Smooth muscle cell (in vitro differentiated cells): ENCODE measurements at regions not wholly inside any gene's neighbourhood (a gene's known extent, or its start where the extent isn't known, plus 50 kb on each side); places are given as distances from the start of the nearest gene placed in this dataset.

Experiments
- DNase-seq: peaks from one replicate; lab custom pipeline; 2025; ENCODE audit not compliant: unreplicated experiment; lab: John Stamatoyannopoulos, UW
- H2AFZ ChIP-seq: fragments of 200-600 bp; sonication (generic); 2 replicates; pipeline ENCODE4 v1.6.0; 2016; ENCODE audit warnings: antibody characterized with exemption, low read depth, mild to moderate bottlenecking
- H3F3A ChIP-seq: fragments of 200-600 bp; sonication (generic); 2 replicates; pipeline ENCODE4 v1.6.0; 2017; ENCODE audit warnings: antibody characterized with exemption, low read depth
- H3K27ac ChIP-seq: fragments of 200-600 bp; sonication (generic); 2 replicates; pipeline ENCODE4 v1.5.1; 2016; ENCODE audit warnings: low read depth, mild to moderate bottlenecking
- H3K27me3 ChIP-seq: fragments of 200-600 bp; sonication (generic); 2 replicates; pipeline ENCODE4 v1.6.1; 2016; ENCODE audit warnings: low read depth, mild to moderate bottlenecking
- H3K36me3 ChIP-seq: fragments of 200-600 bp; sonication (generic); 2 replicates; pipeline ENCODE4 v1.5.1; 2016; ENCODE audit warnings: low read depth
- H3K4me1 ChIP-seq: fragments of 200-600 bp; sonication (generic); 2 replicates; pipeline ENCODE4 v1.5.1; 2016; ENCODE audit warnings: low read depth
- H3K4me2 ChIP-seq: fragments of 200-600 bp; sonication (generic); 2 replicates; pipeline ENCODE4 v1.6.0; 2016; ENCODE audit warnings: mild to moderate bottlenecking
- H3K4me3 ChIP-seq: fragments of 200-600 bp; sonication (generic); 2 replicates; pipeline ENCODE4 v1.5.1; 2016; ENCODE audit warnings: mild to moderate bottlenecking
- H3K79me2 ChIP-seq: fragments of 200-600 bp; sonication (generic); 2 replicates; pipeline ENCODE4 v1.6.0; 2016; ENCODE audit warnings: low read depth, mild to moderate bottlenecking
- H3K9ac ChIP-seq: fragments of 200-600 bp; sonication (generic); 2 replicates; pipeline ENCODE4 v1.6.0; 2016; ENCODE audit warnings: low read depth
- H3K9me3 ChIP-seq: fragments of 200-600 bp; sonication (generic); replicated peaks from 2 replicates; pipeline ENCODE4 v1.5.1; 2016; ENCODE audit warnings: low read depth
- H4K20me1 ChIP-seq: fragments of 200-600 bp; sonication (generic); 2 replicates; pipeline ENCODE4 v1.6.0; 2016; ENCODE audit warnings: low read depth
- CTCF ChIP-seq: fragments of 200-600 bp; sonication (generic); IDR thresholded peaks from 2 replicates; pipeline ENCODE4 v1.5.1; 2017; ENCODE audit warnings: borderline replicate concordance, mild to moderate bottlenecking, antibody characterized with exemption; ENCODE audit not compliant: insufficient read depth, poor library complexity, severe bottlenecking
- WGBS: methylation state at CpG from one replicate; pipeline ENCODE4 v1.1.7; 2016; ENCODE audit warnings: low lambda C conversion rate; 5-methylcytosine and 5-hydroxymethylcytosine counted together

DNA sequence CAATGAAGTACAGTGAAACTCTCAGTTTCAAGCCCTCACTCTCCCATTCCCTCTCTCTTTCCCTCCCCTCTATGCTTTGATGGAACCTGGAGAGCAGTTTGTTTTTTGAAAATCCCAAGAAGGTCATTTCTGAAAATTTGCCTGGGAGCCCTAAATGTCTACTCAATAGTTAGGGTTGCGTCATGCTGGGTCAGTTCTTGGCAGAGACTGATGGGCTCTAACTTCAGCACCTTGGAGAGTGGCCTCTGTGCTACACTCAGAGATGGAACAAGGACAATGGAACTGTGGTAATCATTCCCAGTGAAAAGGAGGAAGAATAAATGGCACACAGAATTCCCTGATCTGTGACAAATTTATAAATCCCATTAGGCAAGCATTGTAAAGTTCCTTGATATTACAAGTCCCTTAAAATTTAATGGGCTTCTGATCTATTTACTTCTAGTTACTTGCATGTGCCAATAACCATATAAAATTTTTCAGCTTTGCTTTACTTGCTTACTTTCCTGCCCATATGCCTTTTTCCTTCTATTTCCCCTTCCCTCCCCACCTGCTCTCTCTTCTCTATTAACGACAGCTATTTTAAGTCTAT is 182.9 kb upstream of the KCND3 start:
- Histone ChIP-seq H3K9ac (no peak overlapping the region), H3K27me3 (no peaks in the 10 kb centered on the region), H3K4me1 (no peaks in the 10 kb centered on the region), H3K4me3 (no peak overlapping the region), H3K27ac (no peak overlapping the region), H3K4me2 (no peak overlapping the region), H3F3A (no peaks in the 10 kb centered on the region), H4K20me1 (no peaks in the 10 kb centered on the region), H3K9me3 (no peaks in the 10 kb centered on the region), H2AFZ (no peak overlapping the region), H3K36me3 (no peaks in the 10 kb centered on the region), H3K79me2 (no peaks in the 10 kb centered on the region)
- no peak for DNase-seq
- 44% methylated on average over 2 of the region's 2 CpGs for WGBS
- no peak for TF ChIP-seq CTCF

GRCh38 chr1:112177314-112177713 is 187.8 kb upstream of the KCND3 start:
- no peak for DNase-seq
- H2AFZ ChIP-seq: no peak overlapping the region
- no peak overlapping the region for H3K27ac ChIP-seq
- H3K27me3 ChIP-seq: no peaks in the 10 kb centered on the region
- no peaks in the 10 kb centered on the region for H3K9me3 ChIP-seq
- H3K9ac ChIP-seq: no peak overlapping the region
- no peak overlapping the region for H3K4me2 ChIP-seq
- H3K79me2 ChIP-seq: no peaks in the 10 kb centered on the region
- 79% methylated on average over 6 of the region's 6 CpGs for WGBS
- H3K4me1 ChIP-seq: no peaks in the 10 kb centered on the region
- H3K4me3 ChIP-seq: no peak overlapping the region
- no peaks in the 10 kb centered on the region for H4K20me1 ChIP-seq
- no peaks in the 10 kb centered on the region for H3F3A ChIP-seq
- TF ChIP-seq CTCF: no peak
- no peaks in the 10 kb centered on the region for H3K36me3 ChIP-seq

DNA sequence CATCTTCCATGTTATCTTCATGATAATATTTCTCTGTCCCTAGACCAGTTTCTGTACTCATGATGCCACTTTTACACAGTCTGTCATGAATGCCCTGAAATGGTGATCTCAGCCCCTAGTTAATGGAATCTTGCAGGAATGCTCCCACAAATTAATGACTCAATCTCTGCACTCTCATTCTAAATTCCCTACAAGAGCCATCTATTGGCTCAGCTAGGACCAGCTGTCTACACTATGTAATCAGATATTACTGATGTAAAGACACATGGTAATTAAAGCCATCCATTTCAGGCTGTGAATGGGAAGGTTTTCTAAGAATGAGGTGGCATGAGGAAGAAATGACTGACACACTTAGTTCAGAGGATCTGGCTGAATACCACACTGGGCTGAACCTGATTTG is 199.1 kb upstream of the KCND3 start:
- TF ChIP-seq CTCF: no peak
- peaks cover 5% of the 10 kb centered on the region for H3K27me3 ChIP-seq
- no peaks in the 10 kb centered on the region for H3K9me3 ChIP-seq
- DNase-seq: no peak
- no peak overlapping the region for H3K9ac ChIP-seq
- H4K20me1 ChIP-seq: no peaks in the 10 kb centered on the region
- no peaks in the 10 kb centered on the region for H3K4me1 ChIP-seq
- no peak overlapping the region for H2AFZ ChIP-seq
- H3K4me3 ChIP-seq: no peak overlapping the region
- no peak overlapping the region for H3K27ac ChIP-seq
- H3K4me2 ChIP-seq: no peak overlapping the region
- H3K36me3 ChIP-seq: no peaks in the 10 kb centered on the region
- no peaks in the 10 kb centered on the region for H3F3A ChIP-seq
- no peaks in the 10 kb centered on the region for H3K79me2 ChIP-seq

GRCh38 chr1:112196008-112196588 is 199.9 kb upstream of the CTTNBP2NL start:
- no peaks in the 10 kb centered on the region for H4K20me1 ChIP-seq
- H3K79me2 ChIP-seq: no peaks in the 10 kb centered on the region
- H3K27me3 ChIP-seq: no peaks in the 10 kb centered on the region
- no peaks in the 10 kb centered on the region for H3K9me3 ChIP-seq
- H3K9ac ChIP-seq: no peak overlapping the region
- H3K27ac ChIP-seq: no peak overlapping the region
- no peak for TF ChIP-seq CTCF
- 64% methylated on average over 4 of the region's 4 CpGs for WGBS
- H3K36me3 ChIP-seq: no peaks in the 10 kb centered on the region
- DNase-seq: no peak
- no peaks in the 10 kb centered on the region for H3K4me1 ChIP-seq
- H3K4me2 ChIP-seq: no peak overlapping the region
- no peak overlapping the region for H2AFZ ChIP-seq
- H3K4me3 ChIP-seq: no peak overlapping the region
- H3F3A ChIP-seq: no peaks in the 10 kb centered on the region
